Right forelimb (tissue), 1 donor: ENCODE measurements at regions not wholly inside any gene's neighbourhood (a gene's known extent, or its start where the extent isn't known, plus 50 kb on each side); places are given as distances from the start of the nearest gene placed in this dataset.

Experiments
- DNase-seq: peaks from one replicate; pipeline ENCODE4 v3.0.0-alpha.2; 2018

GRCh38 chr11:104830508-104830907, 67.8 kb downstream of the CASP12 start:
- DNase-seq: no peak

GRCh38 chr11:104830080-104830479, 68.2 kb downstream of the CASP12 start:
- no peak for DNase-seq

GRCh38 chr11:104826772-104827171, 71.5 kb downstream of the CASP12 start:
- DNase-seq: no peak

DNA sequence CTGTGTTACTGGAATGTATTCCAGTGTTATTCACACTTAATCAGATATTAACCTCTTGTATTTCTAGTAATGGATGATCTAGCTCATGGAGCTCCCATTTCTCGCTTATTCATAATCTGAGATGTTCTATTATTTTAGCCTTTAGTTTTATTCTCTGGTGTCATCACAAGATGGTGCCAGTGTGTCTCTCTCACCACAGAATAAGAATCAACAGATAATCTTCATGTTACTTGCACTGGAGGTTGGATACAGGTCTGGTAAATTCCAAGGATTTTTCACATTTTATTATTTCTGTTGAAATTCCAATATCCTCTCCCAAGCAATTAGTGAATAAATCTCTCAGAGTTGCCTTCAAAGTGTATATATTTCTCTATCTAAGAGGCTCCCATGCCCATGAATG, 74.6 kb downstream of the CASP12 start:
- DNase-seq: no peak

- no peak for DNase-seq
Observed at GRCh38 chr11:104820431-104820830, 77.8 kb downstream of the CASP12 start.

DNA sequence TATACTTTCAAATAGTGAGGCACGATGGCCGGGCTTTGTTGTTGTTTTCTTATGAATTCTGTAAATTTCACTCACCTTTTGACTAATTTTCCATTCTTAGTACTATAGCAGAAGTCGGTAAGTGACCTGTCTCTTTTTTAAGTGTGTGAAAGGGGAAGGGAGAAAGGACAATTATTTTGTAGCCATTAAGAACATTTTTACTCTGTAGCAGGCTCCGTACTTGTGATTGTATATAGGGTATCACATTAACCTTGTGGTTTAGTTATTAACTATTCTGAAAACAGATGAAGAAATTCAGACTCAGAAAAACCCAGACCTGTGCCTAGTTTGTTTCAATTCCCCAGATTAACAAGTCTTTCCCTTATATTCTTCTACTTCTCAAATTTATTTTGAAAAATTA, 78.7 kb downstream of the CASP12 start:
- no peak for DNase-seq

DNA sequence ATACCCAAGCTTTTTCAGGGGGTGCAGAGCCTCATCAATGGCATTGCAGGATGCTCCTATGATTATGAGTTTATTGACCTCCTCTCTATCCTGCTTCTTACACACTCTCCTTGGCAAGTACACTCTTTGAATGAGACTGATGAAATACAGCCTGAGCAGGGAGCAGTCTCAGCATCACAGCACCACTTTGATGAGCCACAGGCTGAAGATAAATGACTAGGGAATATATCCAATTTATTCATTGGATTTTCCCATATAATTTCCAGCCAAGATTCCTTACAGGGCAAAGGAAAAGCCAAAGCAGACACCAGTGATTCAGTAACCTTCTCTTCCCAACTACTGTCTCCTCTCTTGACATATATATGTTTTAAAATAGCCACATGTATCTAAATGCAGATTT, 79.2 kb downstream of the CASP12 start:
- DNase-seq: no peak

DNA sequence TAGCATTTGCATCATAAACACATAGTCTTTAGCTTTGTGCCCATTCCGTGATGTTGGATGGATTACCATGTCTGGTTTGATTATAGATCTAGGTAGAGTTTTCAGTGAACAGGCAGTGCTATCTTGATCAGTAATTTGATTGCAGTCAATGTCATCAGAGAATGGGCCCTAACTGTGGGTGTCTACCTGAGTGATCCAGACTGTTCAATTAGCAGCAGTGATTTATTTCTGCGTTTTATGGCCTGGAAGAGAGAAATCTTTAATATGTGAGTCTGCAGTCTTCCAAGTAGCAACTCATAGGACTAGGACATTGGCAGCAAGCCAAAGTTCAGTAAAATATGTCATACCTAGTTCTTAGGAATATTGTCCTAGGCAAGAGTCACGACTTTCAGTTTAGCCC, 80.3 kb downstream of the CASP12 start:
- no peak for DNase-seq

- DNase-seq: no peak
Observed at GRCh38 chr11:104813532-104813931, 84.7 kb downstream of the CASP12 start.

DNA sequence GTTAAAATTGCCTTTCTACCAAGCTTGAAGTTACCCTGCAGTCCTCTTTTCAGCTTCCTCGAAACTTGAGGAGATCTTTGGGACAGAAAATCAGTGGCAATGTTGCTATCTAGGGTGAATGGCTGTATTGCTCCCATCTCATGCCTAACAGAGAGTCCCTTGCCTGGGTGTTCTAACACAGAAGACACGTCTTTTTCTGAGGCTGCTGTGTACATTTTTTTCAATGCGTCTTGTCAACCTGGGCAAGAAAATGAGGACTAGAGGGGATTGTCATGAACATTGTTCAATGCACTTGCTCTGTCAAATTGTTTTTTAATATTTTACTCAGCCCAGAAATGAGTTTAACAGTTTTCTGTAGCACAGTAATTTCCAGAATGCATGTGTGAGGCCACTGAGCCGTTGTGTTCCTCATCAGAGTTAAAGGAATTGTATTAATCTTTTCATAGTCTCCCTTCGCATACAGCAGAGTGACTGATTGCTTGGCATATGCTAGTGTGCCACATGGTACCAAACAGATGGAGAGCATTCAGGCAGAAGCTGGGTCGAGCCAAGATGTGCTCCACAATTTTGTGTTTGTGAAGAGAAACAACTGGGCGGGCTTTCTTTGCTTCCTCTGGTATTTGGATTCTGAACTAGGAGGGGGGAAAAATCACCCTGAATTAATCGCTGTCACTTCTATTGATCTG, 86.0 kb downstream of the CASP12 start:
- no peak for DNase-seq

- no peak for DNase-seq
Observed at GRCh38 chr11:104803776-104804175, 94.5 kb downstream of the CASP12 start.

GRCh38 chr11:104799251-104799650, 99.0 kb downstream of the CASP12 start:
- no peak for DNase-seq

GRCh38 chr11:104798789-104799188, 99.5 kb downstream of the CASP12 start:
- DNase-seq: no peak

DNA sequence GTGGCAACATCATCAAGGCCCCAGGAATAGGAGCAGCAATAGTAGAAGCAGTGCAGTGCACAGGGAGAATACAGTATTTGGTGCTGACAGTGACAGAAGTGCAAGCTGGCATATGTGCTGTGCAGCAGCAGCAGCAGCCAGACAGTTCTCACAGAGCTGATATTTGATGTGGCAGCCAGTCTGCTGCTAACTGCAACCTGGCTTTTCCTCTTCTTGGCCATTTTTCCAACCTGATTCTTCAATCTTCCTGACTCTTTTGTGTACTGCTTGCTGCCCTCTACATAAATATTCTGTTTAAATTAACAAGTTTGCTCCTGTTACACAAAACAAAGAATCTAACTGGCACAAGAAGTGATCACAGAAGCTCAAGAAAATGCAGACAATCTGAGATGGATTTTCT, 102.0 kb downstream of the CASP12 start:
- no peak for DNase-seq

- DNase-seq: no peak
Observed at GRCh38 chr11:104795501-104796213, 102.6 kb downstream of the CASP12 start.

DNA sequence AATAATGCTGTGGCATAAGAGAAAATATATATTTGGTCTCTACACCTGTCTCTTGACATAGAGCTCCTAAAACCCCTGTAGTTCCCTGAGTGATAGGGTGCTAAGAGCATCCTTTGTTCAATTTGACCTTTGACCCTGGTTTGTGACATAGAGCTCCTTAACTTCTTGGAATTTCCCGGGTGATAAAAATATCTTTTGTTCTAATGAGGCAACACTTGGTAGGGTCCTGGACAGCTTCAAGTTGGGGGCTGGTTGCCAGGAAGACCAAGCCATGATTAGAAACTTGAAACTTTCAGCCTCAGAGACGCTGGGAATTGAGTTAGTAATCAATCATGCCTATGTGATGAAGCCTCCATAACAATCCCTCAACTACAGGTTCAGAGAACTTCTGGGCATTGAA, 105.4 kb downstream of the CASP12 start:
- no peak for DNase-seq

- no peak for DNase-seq
Observed at GRCh38 chr11:104791896-104792295, 106.4 kb downstream of the CASP12 start.

DNA sequence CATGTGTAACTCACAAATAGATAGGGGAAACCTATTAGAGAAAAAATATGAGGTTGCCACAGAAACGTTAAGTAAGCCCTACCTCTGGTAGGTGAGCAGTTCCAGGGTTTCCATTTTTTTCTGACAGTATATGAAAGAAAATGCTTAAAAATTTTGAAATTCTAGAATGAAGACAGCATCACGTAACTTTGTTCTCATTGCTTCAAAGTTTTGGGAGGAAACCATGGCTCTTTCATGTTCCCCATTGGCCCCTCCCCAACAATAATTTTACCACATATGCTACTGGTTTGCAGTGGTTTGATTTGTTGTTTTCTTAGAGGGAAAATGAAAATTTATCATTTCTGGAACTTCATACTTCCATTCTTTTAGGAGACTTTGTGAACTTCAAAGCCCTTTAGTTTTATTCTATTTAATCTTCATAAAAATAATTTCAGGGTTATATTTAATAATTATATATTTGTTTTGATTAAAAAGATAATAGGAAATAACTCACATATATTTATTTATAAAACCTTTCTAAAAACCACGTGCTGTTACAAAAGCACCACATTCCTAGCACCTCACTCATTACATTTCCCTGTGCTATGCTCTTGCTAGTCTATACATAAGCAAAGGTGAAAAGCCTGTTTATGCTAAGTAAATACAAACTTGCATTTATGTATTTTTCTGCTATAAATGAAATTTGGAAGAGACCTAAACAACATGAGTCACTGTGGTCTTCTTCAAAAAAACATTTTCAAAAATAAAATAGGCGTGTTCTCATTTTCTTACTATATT, 113.4 kb downstream of the CASP12 start:
- DNase-seq: no peak

DNA sequence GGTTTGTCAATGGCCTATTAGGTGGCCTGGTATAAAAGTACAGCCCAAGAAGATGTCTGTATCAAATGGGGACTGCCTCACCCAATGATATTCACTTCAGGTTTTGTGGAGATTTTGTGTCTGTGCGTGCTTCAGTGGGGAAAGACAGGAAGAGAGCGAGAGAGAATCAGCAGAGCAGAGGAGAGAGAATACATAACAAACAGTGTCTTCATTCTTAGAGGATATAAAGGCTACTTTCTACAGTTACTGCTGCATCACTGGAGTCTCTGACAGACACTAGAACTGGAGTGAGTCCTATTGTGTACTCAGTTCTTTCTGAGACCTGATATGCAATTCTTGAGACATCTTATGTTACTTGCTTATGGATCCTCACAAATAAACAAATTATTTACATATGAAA, 115.0 kb downstream of the CASP12 start:
- no peak for DNase-seq

DNA sequence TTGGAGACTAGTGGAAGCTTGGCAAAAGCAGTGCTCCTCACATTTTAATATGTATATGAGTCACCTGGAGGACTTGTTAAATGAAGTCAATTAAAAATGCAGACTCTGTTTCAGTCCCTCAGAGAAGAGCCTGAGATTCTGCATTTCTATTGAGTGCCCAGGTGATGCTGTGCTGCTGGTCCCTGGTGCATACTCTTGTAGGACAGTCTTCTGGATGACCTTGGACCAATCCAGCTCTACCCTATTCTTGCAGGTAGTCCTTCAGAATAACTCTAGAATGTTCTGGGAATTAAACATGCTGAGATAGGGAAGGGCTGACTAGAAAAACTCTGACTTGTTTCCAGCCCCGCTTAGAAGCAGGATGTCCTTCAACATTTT, 115.9 kb downstream of the CASP12 start:
- no peak for DNase-seq

- no peak for DNase-seq
Observed at GRCh38 chr11:104781719-104782376, 116.4 kb downstream of the CASP12 start.

DNA sequence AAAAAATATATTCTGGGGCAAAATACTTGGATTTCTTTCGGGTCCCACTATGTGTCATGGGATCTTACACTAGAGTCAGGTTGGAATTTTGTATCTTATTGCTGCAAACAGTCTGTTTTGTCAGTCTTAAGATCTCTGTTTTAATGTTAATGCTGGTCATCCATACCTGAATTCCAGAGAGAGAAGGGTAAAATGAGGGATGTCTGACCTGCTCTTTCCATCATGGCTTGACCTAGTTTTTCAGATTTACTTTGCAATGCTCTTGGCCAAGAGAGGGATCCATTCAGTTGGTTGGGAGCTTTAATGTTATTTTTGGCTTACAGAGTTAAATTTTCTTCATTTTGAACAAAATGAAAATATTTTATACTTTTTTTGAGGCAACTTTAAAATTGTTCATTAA, 117.2 kb downstream of the CASP12 start:
- DNase-seq: no peak

DNA sequence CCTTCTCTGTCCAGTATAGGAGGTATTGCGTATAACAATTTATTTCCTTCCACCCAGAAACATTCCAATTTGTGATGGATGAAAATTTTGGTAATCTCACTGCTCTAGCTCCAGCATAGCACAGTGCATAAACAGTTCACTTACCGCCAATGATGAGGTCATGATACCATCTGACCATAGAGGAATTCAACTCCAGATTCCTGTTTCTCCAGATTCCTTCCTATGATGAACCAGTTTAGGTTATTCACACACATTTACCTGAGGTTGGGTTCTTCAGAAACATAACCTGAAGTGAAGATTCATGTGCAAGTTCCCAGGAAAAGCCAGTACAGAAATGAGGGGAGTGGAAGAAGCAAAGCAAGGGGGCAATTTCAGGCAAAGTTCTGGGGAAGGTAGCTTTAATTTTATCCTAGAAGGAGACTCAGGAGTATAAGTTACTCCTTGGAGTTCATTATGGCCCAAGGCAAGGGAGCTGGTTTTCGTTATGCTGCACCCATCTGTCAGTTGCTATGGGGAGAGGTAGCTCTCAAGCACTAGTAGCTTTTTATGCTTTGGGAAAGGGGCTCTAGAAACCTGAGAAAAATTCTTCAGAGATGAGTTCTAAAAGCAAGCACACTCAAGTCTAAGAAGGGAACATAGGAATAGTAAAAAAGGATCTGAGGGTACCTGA, 121.6 kb downstream of the CASP12 start:
- no peak for DNase-seq
